ENCODE measurements at regions not wholly inside any gene's neighbourhood (a gene's known extent, or its start where the extent isn't known, plus 50 kb on each side); places are given as distances from the start of the nearest gene placed in this dataset.

DNA sequence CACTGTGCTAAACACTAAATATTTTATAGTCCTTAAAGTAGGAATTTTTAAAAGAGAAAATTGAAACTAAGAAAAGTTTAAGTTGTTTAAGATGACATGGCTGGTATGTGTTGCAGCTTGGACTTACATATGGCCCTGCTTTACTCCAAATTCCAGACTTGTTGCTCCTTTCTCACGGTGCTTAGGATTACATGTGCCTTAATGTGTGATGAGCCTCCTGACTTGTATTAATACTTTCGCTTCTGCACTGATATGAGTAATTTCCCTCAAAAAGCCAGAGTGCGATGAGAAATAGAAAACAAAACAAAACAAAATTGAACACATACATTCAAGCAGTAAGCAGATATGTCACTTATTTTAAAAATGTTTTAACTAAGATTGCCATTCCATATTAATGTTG, 250.2 kb downstream of the VGLL3 start:
- WGBS (ENCODE audit: insufficient coverage) = no CpG with 5 or more reads among the region's 3 CpGs
- DNase-seq = no peak

DNA sequence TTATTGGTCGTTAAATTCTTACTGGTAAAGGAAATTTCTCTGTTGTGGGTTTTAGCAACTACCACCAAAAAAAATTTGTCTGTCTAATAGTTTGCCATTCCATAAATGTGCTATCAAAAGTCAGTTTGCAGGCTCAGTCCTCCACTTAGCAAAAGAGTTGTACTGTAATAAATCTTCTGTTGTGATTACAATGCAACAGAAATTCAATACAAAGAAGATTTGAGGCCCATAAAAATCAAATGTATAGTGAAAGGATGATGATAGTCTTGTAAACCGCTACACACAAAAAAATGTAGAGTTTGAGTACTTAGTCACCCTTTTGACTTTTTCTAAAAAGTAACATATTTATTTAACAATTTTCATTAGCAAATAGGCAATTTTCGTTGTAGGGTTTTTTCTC, 251.7 kb downstream of the VGLL3 start:
- Histone ChIP-seq H3K36me3 (ENCODE audit: control insufficient read depth in 2 of 2, extremely low read depth in 1 of 2, insufficient read depth in 1 of 2, low read length in 1 of 2) (no peaks in the 10 kb centered on the region), H3K4me1 (ENCODE audit: control insufficient read depth in 1 of 2, extremely low read depth in 1 of 2, insufficient read depth in 2 of 2, low read length in 2 of 2) (no peaks in the 10 kb centered on the region), H3K27ac (ENCODE audit: low read length) (no peak overlapping the region), H3K27me3 (replicated peaks in 1 of 2; ENCODE audit: control insufficient read depth in 2 of 2, extremely low read depth in 1 of 2, insufficient read depth in 2 of 2, low read length in 1 of 2) (no peaks in the 10 kb centered on the region), H3K9me3 (no peaks in the 10 kb centered on the region), H3K4me3 (ENCODE audit: control insufficient read depth in 1 of 2, extremely low read depth in 1 of 2, low read length in 1 of 2) (no peak overlapping the region)
- no peaks in the 10 kb centered on the region for H3K27me3 Mint-ChIP-seq
- DNase-seq (no peak), ATAC-seq (replicated peaks in 1 of 4) (no peak)
- ChIA-PET CTCF (no interaction called here), POLR2A (no interaction called here)
- H3K27ac Mint-ChIP-seq = no peak overlapping the region
- H3K36me3 Mint-ChIP-seq = no peaks in the 10 kb centered on the region
- no peaks in the 10 kb centered on the region for H3K4me1 Mint-ChIP-seq
- WGBS (ENCODE audit: insufficient coverage) = no CpG with 5 or more reads among the region's 3 CpGs
- H3K9me3 Mint-ChIP-seq = peaks cover 0 to 3% (median 0%) of the 10 kb centered on the region in 3 donors
- no peak overlapping the region for H3K4me3 Mint-ChIP-seq

More for the DNA sequence above, 250.2 kb downstream of the VGLL3 start:
- H3K27me3 ChIP-seq (replicated peaks in 1 of 2; ENCODE audit: control insufficient read depth in 2 of 2, extremely low read depth in 1 of 2, insufficient read depth in 2 of 2, low read length in 1 of 2) = no peaks in the 10 kb centered on the region
- no peak overlapping the region for H3K27ac ChIP-seq (ENCODE audit: low read length)
- CTCF ChIA-PET = no interaction called here
- Mint-ChIP-seq H3K27me3 (no peaks in the 10 kb centered on the region), H3K36me3 (no peaks in the 10 kb centered on the region), H3K27ac (no peak overlapping the region), H3K9me3 (peaks cover 0 to under 1% (median 0%) of the 10 kb centered on the region in 3 donors), H3K4me1 (no peaks in the 10 kb centered on the region), H3K4me3 (no peak overlapping the region)
- no peak overlapping the region for H3K4me3 ChIP-seq (ENCODE audit: control insufficient read depth in 1 of 2, extremely low read depth in 1 of 2, low read length in 1 of 2)
- H3K9me3 ChIP-seq = no peaks in the 10 kb centered on the region
- POLR2A ChIA-PET = no interaction called here
- no peaks in the 10 kb centered on the region for H3K4me1 ChIP-seq (ENCODE audit: control insufficient read depth in 1 of 2, extremely low read depth in 1 of 2, insufficient read depth in 2 of 2, low read length in 2 of 2)
- no peak for ATAC-seq (replicated peaks in 1 of 4)
- H3K36me3 ChIP-seq (ENCODE audit: control insufficient read depth in 2 of 2, extremely low read depth in 1 of 2, insufficient read depth in 1 of 2, low read length in 1 of 2) = no peaks in the 10 kb centered on the region

DNA sequence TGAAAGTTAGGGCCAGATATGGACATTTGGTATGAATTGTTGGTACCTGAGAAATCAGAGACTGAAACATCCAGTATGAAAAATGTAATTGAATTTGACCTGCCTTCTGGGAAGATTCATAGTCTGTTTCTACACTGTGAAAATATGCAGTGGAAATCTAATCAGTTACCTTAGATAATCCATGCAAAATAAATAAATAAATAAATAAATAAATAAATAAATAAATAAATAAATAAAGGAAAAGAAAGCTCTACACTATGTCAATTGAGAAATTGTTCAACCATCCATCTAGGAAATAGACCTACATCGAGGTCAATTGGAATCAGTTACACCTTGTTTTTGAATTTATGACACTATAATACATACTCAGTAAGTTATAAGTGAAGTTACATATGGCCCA, 252.3 kb downstream of the VGLL3 start:
- ChIA-PET POLR2A (no interaction called here), CTCF (no interaction called here)
- DNase-seq = no peak
- Mint-ChIP-seq H3K4me3 (no peak overlapping the region), H3K4me1 (no peaks in the 10 kb centered on the region), H3K27me3 (no peaks in the 10 kb centered on the region), H3K36me3 (no peaks in the 10 kb centered on the region), H3K9me3 (peaks cover 0 to 3% (median 0%) of the 10 kb centered on the region in 3 donors), H3K27ac (no peak overlapping the region)
- no peaks in the 10 kb centered on the region for H3K36me3 ChIP-seq (ENCODE audit: control insufficient read depth in 2 of 2, extremely low read depth in 1 of 2, insufficient read depth in 1 of 2, low read length in 1 of 2)
- H3K4me1 ChIP-seq (ENCODE audit: control insufficient read depth in 1 of 2, extremely low read depth in 1 of 2, insufficient read depth in 2 of 2, low read length in 2 of 2) = no peaks in the 10 kb centered on the region
- H3K27me3 ChIP-seq (replicated peaks in 1 of 2; ENCODE audit: control insufficient read depth in 2 of 2, extremely low read depth in 1 of 2, insufficient read depth in 2 of 2, low read length in 1 of 2) = no peaks in the 10 kb centered on the region
- no peak for ATAC-seq (replicated peaks in 1 of 4)
- no peak overlapping the region for H3K4me3 ChIP-seq (ENCODE audit: control insufficient read depth in 1 of 2, extremely low read depth in 1 of 2, low read length in 1 of 2)
- no peaks in the 10 kb centered on the region for H3K9me3 ChIP-seq
- no peak overlapping the region for H3K27ac ChIP-seq (ENCODE audit: low read length)
- WGBS (ENCODE audit: insufficient coverage) = no CpG with 5 or more reads among the region's 1 CpG

DNA sequence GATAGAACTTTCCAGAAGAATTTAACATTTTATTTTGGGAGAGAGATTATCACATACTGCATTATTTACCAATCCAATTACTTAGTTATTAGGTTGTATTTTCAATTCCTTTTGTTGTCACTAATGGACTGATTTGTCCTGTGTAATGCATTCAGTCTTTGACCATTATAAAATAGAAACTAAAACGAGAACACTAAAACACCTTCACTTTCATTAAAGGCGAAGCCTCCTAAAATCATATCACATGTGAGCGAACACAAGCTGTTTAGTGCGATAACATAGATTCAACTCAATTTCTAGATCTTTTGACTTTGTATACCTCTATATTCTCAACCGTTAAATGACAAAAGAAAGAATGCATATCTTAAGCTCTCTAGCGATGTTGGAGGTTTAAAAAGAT, 253.4 kb downstream of the VGLL3 start:
- ChIA-PET CTCF (no interaction called here), POLR2A (no interaction called here)
- no peak for DNase-seq
- Histone ChIP-seq H3K4me3 (ENCODE audit: control insufficient read depth in 1 of 2, extremely low read depth in 1 of 2, low read length in 1 of 2) (no peak overlapping the region), H3K36me3 (ENCODE audit: control insufficient read depth in 2 of 2, extremely low read depth in 1 of 2, insufficient read depth in 1 of 2, low read length in 1 of 2) (no peaks in the 10 kb centered on the region), H3K4me1 (ENCODE audit: control insufficient read depth in 1 of 2, extremely low read depth in 1 of 2, insufficient read depth in 2 of 2, low read length in 2 of 2) (no peaks in the 10 kb centered on the region), H3K9me3 (no peaks in the 10 kb centered on the region), H3K27ac (ENCODE audit: low read length) (no peak overlapping the region), H3K27me3 (replicated peaks in 1 of 2; ENCODE audit: control insufficient read depth in 2 of 2, extremely low read depth in 1 of 2, insufficient read depth in 2 of 2, low read length in 1 of 2) (no peaks in the 10 kb centered on the region)
- no peaks in the 10 kb centered on the region for H3K27me3 Mint-ChIP-seq
- no peak overlapping the region for H3K4me3 Mint-ChIP-seq
- WGBS (ENCODE audit: insufficient coverage) = 90% methylated on average over 4 of the region's 6 CpGs
- no peak overlapping the region for H3K27ac Mint-ChIP-seq
- H3K4me1 Mint-ChIP-seq = no peaks in the 10 kb centered on the region
- H3K36me3 Mint-ChIP-seq = no peaks in the 10 kb centered on the region
- no peak for ATAC-seq (replicated peaks in 1 of 4)
- peaks cover 0 to 3% (median 0%) of the 10 kb centered on the region in 3 donors for H3K9me3 Mint-ChIP-seq

DNA sequence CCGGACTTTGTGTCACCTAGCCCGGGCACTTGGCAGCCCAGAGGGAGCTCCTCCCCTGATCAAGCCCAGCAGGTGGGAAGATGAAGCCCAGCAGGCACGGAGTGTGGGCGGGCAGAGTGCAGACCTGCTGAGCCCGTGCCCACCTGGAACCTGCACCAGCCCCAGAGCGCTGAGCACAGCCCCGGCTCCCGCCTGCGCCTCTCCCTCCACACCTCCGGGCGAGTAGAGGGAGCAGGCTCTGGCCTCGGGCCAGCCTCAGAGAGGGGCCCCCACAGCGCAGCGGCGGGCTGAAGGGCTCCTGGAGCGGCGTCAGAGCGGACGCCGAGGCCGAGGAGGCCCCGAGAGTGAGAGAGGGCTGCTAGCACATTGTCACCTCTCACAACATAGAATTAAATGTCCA, 257.7 kb downstream of the VGLL3 start:
- no peaks in the 10 kb centered on the region for H3K9me3 ChIP-seq
- 89% methylated on average over 10 of the region's 22 CpGs for WGBS (ENCODE audit: insufficient coverage)
- H3K4me1 Mint-ChIP-seq = no peaks in the 10 kb centered on the region
- ATAC-seq (replicated peaks in 1 of 4) = no peak
- H3K9me3 Mint-ChIP-seq = peaks cover 0 to 9% (median 4%) of the 10 kb centered on the region in 3 donors
- H3K4me3 ChIP-seq (ENCODE audit: control insufficient read depth in 1 of 2, extremely low read depth in 1 of 2, low read length in 1 of 2) = no peak overlapping the region
- H3K4me3 Mint-ChIP-seq = no peak overlapping the region
- H3K4me1 ChIP-seq (ENCODE audit: control insufficient read depth in 1 of 2, extremely low read depth in 1 of 2, insufficient read depth in 2 of 2, low read length in 2 of 2) = no peaks in the 10 kb centered on the region
- CTCF ChIA-PET = interaction anchor here in 1 of 2 donors (1.2 kb wide), 1 partner anchor 31 kb away, joined by 3 read pairs; no protein-coding TSS in a partner anchor
- POLR2A ChIA-PET = no interaction called here
- H3K36me3 Mint-ChIP-seq = no peaks in the 10 kb centered on the region
- no peak overlapping the region for H3K27ac ChIP-seq (ENCODE audit: low read length)
- no peak for DNase-seq
- no peaks in the 10 kb centered on the region for H3K27me3 Mint-ChIP-seq
- no peaks in the 10 kb centered on the region for H3K27me3 ChIP-seq (replicated peaks in 1 of 2; ENCODE audit: control insufficient read depth in 2 of 2, extremely low read depth in 1 of 2, insufficient read depth in 2 of 2, low read length in 1 of 2)
- H3K27ac Mint-ChIP-seq = no peak overlapping the region
- H3K36me3 ChIP-seq (ENCODE audit: control insufficient read depth in 2 of 2, extremely low read depth in 1 of 2, insufficient read depth in 1 of 2, low read length in 1 of 2) = no peaks in the 10 kb centered on the region

DNA sequence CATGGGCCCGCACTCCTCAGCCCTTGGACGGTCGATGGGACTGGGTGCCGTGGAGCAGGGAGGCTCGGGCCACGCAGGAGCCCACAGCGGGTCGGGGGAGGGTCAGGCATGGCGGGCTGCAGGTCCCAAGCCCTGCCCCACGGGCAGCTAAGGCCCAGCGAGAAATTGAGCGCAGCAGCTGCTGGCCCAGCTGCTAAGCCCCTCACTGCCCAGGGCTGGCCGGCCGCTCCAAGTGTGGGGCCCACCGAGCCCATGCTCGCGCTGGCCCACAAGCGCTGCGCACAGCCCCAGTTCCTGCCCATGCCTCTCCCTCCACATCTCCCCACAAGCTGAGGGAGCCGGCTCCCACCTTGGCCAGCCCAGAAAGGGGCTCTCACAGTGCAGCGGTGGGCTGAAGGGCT, 259.4 kb downstream of the VGLL3 start:
- ChIA-PET POLR2A (no interaction called here), CTCF (no interaction called here)
- WGBS (ENCODE audit: insufficient coverage) = 86% methylated on average over 19 of the region's 21 CpGs
- Mint-ChIP-seq H3K27ac (no peak overlapping the region), H3K9me3 (peaks cover 0 to 14% (median 4%) of the 10 kb centered on the region in 3 donors), H3K4me3 (no peak overlapping the region), H3K27me3 (no peaks in the 10 kb centered on the region), H3K4me1 (no peaks in the 10 kb centered on the region), H3K36me3 (no peaks in the 10 kb centered on the region)
- Histone ChIP-seq H3K36me3 (ENCODE audit: control insufficient read depth in 2 of 2, extremely low read depth in 1 of 2, insufficient read depth in 1 of 2, low read length in 1 of 2) (no peaks in the 10 kb centered on the region), H3K27me3 (replicated peaks in 1 of 2; ENCODE audit: control insufficient read depth in 2 of 2, extremely low read depth in 1 of 2, insufficient read depth in 2 of 2, low read length in 1 of 2) (no peaks in the 10 kb centered on the region), H3K9me3 (no peaks in the 10 kb centered on the region), H3K27ac (ENCODE audit: low read length) (no peak overlapping the region), H3K4me3 (ENCODE audit: control insufficient read depth in 1 of 2, extremely low read depth in 1 of 2, low read length in 1 of 2) (no peak overlapping the region), H3K4me1 (ENCODE audit: control insufficient read depth in 1 of 2, extremely low read depth in 1 of 2, insufficient read depth in 2 of 2, low read length in 2 of 2) (no peaks in the 10 kb centered on the region)
- DNase-seq = no peak
- ATAC-seq (replicated peaks in 1 of 4) = no peak

DNA sequence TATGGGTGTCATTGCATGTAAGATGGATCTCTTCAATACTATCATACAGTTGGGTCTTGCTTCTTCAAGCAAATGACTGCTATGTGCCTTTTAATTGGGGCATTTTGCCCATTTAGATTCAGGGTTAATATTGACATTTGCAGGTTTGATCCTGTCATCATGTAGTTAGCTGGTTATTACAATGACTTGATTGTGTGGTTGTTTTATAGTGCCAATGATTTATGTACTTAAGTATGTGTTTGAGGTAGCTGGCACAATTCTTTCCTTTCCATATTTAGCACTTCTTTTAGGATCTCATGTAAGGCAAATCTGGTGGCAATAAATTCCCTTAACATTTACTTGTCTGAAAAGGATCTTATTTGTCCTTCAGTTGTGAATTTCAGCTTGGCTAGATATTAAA, 267.5 kb downstream of the VGLL3 start:
- Histone ChIP-seq H3K4me1 (ENCODE audit: control insufficient read depth in 1 of 2, extremely low read depth in 1 of 2, insufficient read depth in 2 of 2, low read length in 2 of 2) (no peaks in the 10 kb centered on the region), H3K27ac (ENCODE audit: low read length) (no peak overlapping the region), H3K9me3 (no peaks in the 10 kb centered on the region), H3K4me3 (ENCODE audit: control insufficient read depth in 1 of 2, extremely low read depth in 1 of 2, low read length in 1 of 2) (no peak overlapping the region), H3K36me3 (ENCODE audit: control insufficient read depth in 2 of 2, extremely low read depth in 1 of 2, insufficient read depth in 1 of 2, low read length in 1 of 2) (no peaks in the 10 kb centered on the region), H3K27me3 (replicated peaks in 1 of 2; ENCODE audit: control insufficient read depth in 2 of 2, extremely low read depth in 1 of 2, insufficient read depth in 2 of 2, low read length in 1 of 2) (no peaks in the 10 kb centered on the region)
- ATAC-seq (replicated peaks in 1 of 4) (no peak), DNase-seq (no peak)
- Mint-ChIP-seq H3K4me1 (no peaks in the 10 kb centered on the region), H3K4me3 (no peak overlapping the region), H3K27ac (no peak overlapping the region), H3K9me3 (peaks cover 5 to 10% (median 5%) of the 10 kb centered on the region in 3 donors), H3K36me3 (no peaks in the 10 kb centered on the region), H3K27me3 (no peaks in the 10 kb centered on the region)
- CTCF ChIA-PET = interaction anchor here in 1 of 2 donors (0.8 kb wide), 1 partner anchor 1158 kb away, joined by 3 read pairs; no protein-coding TSS in a partner anchor
- POLR2A ChIA-PET = no interaction called here

Measured in T-cell (primary cell).